ENCODE measurements at regions not wholly inside any gene's neighbourhood (a gene's known extent, or its start where the extent isn't known, plus 50 kb on each side); places are given as distances from the start of the nearest gene placed in this dataset.

GRCh38 chr17:14780097-14780651 is 479.3 kb downstream of the HS3ST3B1 start:
- H3K36me3 ChIP-seq (ENCODE audit: control insufficient read depth, insufficient read depth, low read length), result peaks cover 4% of the 10 kb centered on the region; the same call in 1 of the 2 replicates
- no peaks in the 10 kb centered on the region for H3K9me3 ChIP-seq (ENCODE audit: control insufficient read depth, insufficient read depth, low read length)
- H3K27me3 ChIP-seq (ENCODE audit: control insufficient read depth, insufficient read depth, low read length), result no peaks in the 10 kb centered on the region
- H3K4me1 ChIP-seq (ENCODE audit: control insufficient read depth, insufficient read depth, low read length), result 0 out of 2 replicates have a peak, but pooled peaks cover 2% of the 10 kb centered on the region
- no peak overlapping the region for H3K4me3 ChIP-seq (ENCODE audit: low read length)
- no CpG with 5 or more reads among the region's 13 CpGs for WGBS (ENCODE audit: insufficient coverage, insufficient read length)
- no peak for DNase-seq (ENCODE audit: low read depth, low spot score)
- H3K27ac ChIP-seq (ENCODE audit: low read length), result no peak overlapping the region

DNA sequence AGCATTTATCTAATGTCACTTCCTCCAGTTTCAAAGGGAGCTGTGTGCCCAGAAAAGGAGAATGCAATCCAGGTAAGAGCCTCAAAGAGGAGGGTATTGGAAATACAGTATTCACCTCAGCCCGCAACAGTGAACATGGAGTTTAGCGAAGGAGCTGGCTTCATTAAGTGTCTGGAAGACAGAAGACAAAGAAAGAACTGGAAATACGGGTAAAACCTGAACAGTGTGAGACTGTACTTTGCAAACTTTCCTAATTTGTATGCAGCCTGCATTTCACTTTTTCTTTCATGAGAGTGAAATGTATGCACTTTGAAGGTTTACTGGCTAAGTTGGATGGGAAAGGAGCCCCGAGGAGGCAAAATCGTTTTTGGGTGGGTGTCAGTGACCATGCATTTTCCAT is 478.4 kb downstream of the HS3ST3B1 start:
- Histone ChIP-seq H3K9me3 (ENCODE audit: control insufficient read depth, insufficient read depth, low read length) (no peaks in the 10 kb centered on the region), H3K36me3 (ENCODE audit: control insufficient read depth, insufficient read depth, low read length) (peaks cover 4% of the 10 kb centered on the region; the same call in 1 of the 2 replicates), H3K4me1 (ENCODE audit: control insufficient read depth, insufficient read depth, low read length) (0 out of 2 replicates have a peak, but pooled peaks cover 2% of the 10 kb centered on the region), H3K27ac (ENCODE audit: low read length) (no peak overlapping the region), H3K27me3 (ENCODE audit: control insufficient read depth, insufficient read depth, low read length) (no peaks in the 10 kb centered on the region), H3K4me3 (ENCODE audit: low read length) (no peak overlapping the region)
- no peak for DNase-seq (ENCODE audit: low read depth, low spot score)
- WGBS (ENCODE audit: insufficient coverage, insufficient read length), result no CpG with 5 or more reads among the region's 5 CpGs

GRCh38 chr17:14777291-14777690 is 476.4 kb downstream of the HS3ST3B1 start:
- H3K27me3 ChIP-seq (ENCODE audit: control insufficient read depth, insufficient read depth, low read length), result no peaks in the 10 kb centered on the region
- DNase-seq (ENCODE audit: low read depth, low spot score), result no peak
- no peak overlapping the region for H3K4me3 ChIP-seq (ENCODE audit: low read length)
- H3K4me1 ChIP-seq (ENCODE audit: control insufficient read depth, insufficient read depth, low read length), result 0 out of 2 replicates have a peak, but pooled peaks cover 2% of the 10 kb centered on the region
- WGBS (ENCODE audit: insufficient coverage, insufficient read length), result no CpG with 5 or more reads among the region's 2 CpGs
- H3K36me3 ChIP-seq (ENCODE audit: control insufficient read depth, insufficient read depth, low read length), result no peaks in the 10 kb centered on the region
- no peaks in the 10 kb centered on the region for H3K9me3 ChIP-seq (ENCODE audit: control insufficient read depth, insufficient read depth, low read length)
- no peak overlapping the region for H3K27ac ChIP-seq (ENCODE audit: low read length)

GRCh38 chr17:14776791-14777190 is 475.9 kb downstream of the HS3ST3B1 start:
- H3K36me3 ChIP-seq (ENCODE audit: control insufficient read depth, insufficient read depth, low read length), result no peaks in the 10 kb centered on the region
- no peaks in the 10 kb centered on the region for H3K27me3 ChIP-seq (ENCODE audit: control insufficient read depth, insufficient read depth, low read length)
- H3K27ac ChIP-seq (ENCODE audit: low read length), result no peak overlapping the region
- H3K4me3 ChIP-seq (ENCODE audit: low read length), result no peak overlapping the region
- no peaks in the 10 kb centered on the region for H3K9me3 ChIP-seq (ENCODE audit: control insufficient read depth, insufficient read depth, low read length)
- 0 out of 2 replicates have a peak, but pooled peaks cover 2% of the 10 kb centered on the region for H3K4me1 ChIP-seq (ENCODE audit: control insufficient read depth, insufficient read depth, low read length)
- no CpG with 5 or more reads among the region's 1 CpG for WGBS (ENCODE audit: insufficient coverage, insufficient read length)
- DNase-seq (ENCODE audit: low read depth, low spot score), result no peak

GRCh38 chr17:14775731-14776492 is 475.0 kb downstream of the HS3ST3B1 start:
- H3K9me3 ChIP-seq (ENCODE audit: control insufficient read depth, insufficient read depth, low read length), result no peaks in the 10 kb centered on the region
- 0 out of 2 replicates have a peak, but pooled peaks cover 2% of the 10 kb centered on the region for H3K4me1 ChIP-seq (ENCODE audit: control insufficient read depth, insufficient read depth, low read length)
- H3K27ac ChIP-seq (ENCODE audit: low read length), result no peak overlapping the region
- H3K4me3 ChIP-seq (ENCODE audit: low read length), result no peak overlapping the region
- H3K36me3 ChIP-seq (ENCODE audit: control insufficient read depth, insufficient read depth, low read length), result no peaks in the 10 kb centered on the region
- DNase-seq (ENCODE audit: low read depth, low spot score), result no peak
- WGBS (ENCODE audit: insufficient coverage, insufficient read length), result no CpG with 5 or more reads among the region's 8 CpGs
- no peaks in the 10 kb centered on the region for H3K27me3 ChIP-seq (ENCODE audit: control insufficient read depth, insufficient read depth, low read length)

- H3K4me1 ChIP-seq (ENCODE audit: control insufficient read depth, insufficient read depth, low read length), result 0 out of 2 replicates have a peak, but pooled peaks cover 1% of the 10 kb centered on the region
- no peaks in the 10 kb centered on the region for H3K9me3 ChIP-seq (ENCODE audit: control insufficient read depth, insufficient read depth, low read length)
- H3K27me3 ChIP-seq (ENCODE audit: control insufficient read depth, insufficient read depth, low read length), result no peaks in the 10 kb centered on the region
- no peak overlapping the region for H3K4me3 ChIP-seq (ENCODE audit: low read length)
- no peak for DNase-seq (ENCODE audit: low read depth, low spot score)
- no CpG with 5 or more reads among the region's 1 CpG for WGBS (ENCODE audit: insufficient coverage, insufficient read length)
- no peak overlapping the region for H3K27ac ChIP-seq (ENCODE audit: low read length)
- H3K36me3 ChIP-seq (ENCODE audit: control insufficient read depth, insufficient read depth, low read length), result no peaks in the 10 kb centered on the region
Observed at GRCh38 chr17:14774774-14775173, 473.9 kb downstream of the HS3ST3B1 start.

- WGBS (ENCODE audit: insufficient coverage, insufficient read length), result no CpG with 5 or more reads among the region's 2 CpGs
- Histone ChIP-seq H3K36me3 (ENCODE audit: control insufficient read depth, insufficient read depth, low read length) (no peaks in the 10 kb centered on the region), H3K27ac (ENCODE audit: low read length) (no peak overlapping the region), H3K27me3 (ENCODE audit: control insufficient read depth, insufficient read depth, low read length) (no peaks in the 10 kb centered on the region), H3K4me1 (ENCODE audit: control insufficient read depth, insufficient read depth, low read length) (0 out of 2 replicates have a peak, but pooled peaks cover 1% of the 10 kb centered on the region), H3K4me3 (ENCODE audit: low read length) (no peak overlapping the region), H3K9me3 (ENCODE audit: control insufficient read depth, insufficient read depth, low read length) (peaks cover 2% of the 10 kb centered on the region; the same call in 1 of the 2 replicates)
- DNase-seq (ENCODE audit: low read depth, low spot score), result no peak
Observed at GRCh38 chr17:14772776-14773175, 471.9 kb downstream of the HS3ST3B1 start.

GRCh38 chr17:14771543-14771942 is 470.7 kb downstream of the HS3ST3B1 start:
- Histone ChIP-seq H3K27ac (ENCODE audit: low read length) (no peak overlapping the region), H3K9me3 (ENCODE audit: control insufficient read depth, insufficient read depth, low read length) (peaks cover 2% of the 10 kb centered on the region; the same call in 1 of the 2 replicates), H3K36me3 (ENCODE audit: control insufficient read depth, insufficient read depth, low read length) (no peaks in the 10 kb centered on the region), H3K4me3 (ENCODE audit: low read length) (no peak overlapping the region), H3K4me1 (ENCODE audit: control insufficient read depth, insufficient read depth, low read length) (0 out of 2 replicates have a peak, but pooled peaks cover 1% of the 10 kb centered on the region), H3K27me3 (ENCODE audit: control insufficient read depth, insufficient read depth, low read length) (no peaks in the 10 kb centered on the region)
- WGBS (ENCODE audit: insufficient coverage, insufficient read length), result no CpG with 5 or more reads among the region's 6 CpGs
- no peak for DNase-seq (ENCODE audit: low read depth, low spot score)

- Histone ChIP-seq H3K36me3 (ENCODE audit: control insufficient read depth, insufficient read depth, low read length) (no peaks in the 10 kb centered on the region), H3K27me3 (ENCODE audit: control insufficient read depth, insufficient read depth, low read length) (no peaks in the 10 kb centered on the region), H3K4me3 (ENCODE audit: low read length) (no peak overlapping the region), H3K4me1 (ENCODE audit: control insufficient read depth, insufficient read depth, low read length) (no peaks in the 10 kb centered on the region), H3K27ac (ENCODE audit: low read length) (no peak overlapping the region), H3K9me3 (ENCODE audit: control insufficient read depth, insufficient read depth, low read length) (peaks cover 2% of the 10 kb centered on the region; the same call in 1 of the 2 replicates)
- DNase-seq (ENCODE audit: low read depth, low spot score), result no peak
- WGBS (ENCODE audit: insufficient coverage, insufficient read length), result no CpG with 5 or more reads among the region's 2 CpGs
Observed at GRCh38 chr17:14768923-14769322, 468.0 kb downstream of the HS3ST3B1 start.

- no peak for DNase-seq (ENCODE audit: low read depth, low spot score)
- Histone ChIP-seq H3K27ac (ENCODE audit: low read length) (no peak overlapping the region), H3K4me1 (ENCODE audit: control insufficient read depth, insufficient read depth, low read length) (no peaks in the 10 kb centered on the region), H3K4me3 (ENCODE audit: low read length) (no peak overlapping the region), H3K9me3 (ENCODE audit: control insufficient read depth, insufficient read depth, low read length) (no peaks in the 10 kb centered on the region), H3K27me3 (ENCODE audit: control insufficient read depth, insufficient read depth, low read length) (no peaks in the 10 kb centered on the region), H3K36me3 (ENCODE audit: control insufficient read depth, insufficient read depth, low read length) (no peaks in the 10 kb centered on the region)
- WGBS (ENCODE audit: insufficient coverage, insufficient read length), result no CpG with 5 or more reads among the region's 3 CpGs
Observed at GRCh38 chr17:14762736-14763479, 462.0 kb downstream of the HS3ST3B1 start.

Data from iPS DF 6.9 (cell line).